Immature natural killer cell (primary cell): ENCODE measurements at regions not wholly inside any gene's neighbourhood (a gene's known extent, or its start where the extent isn't known, plus 50 kb on each side); places are given as distances from the start of the nearest gene placed in this dataset.

Experiments used
- DNase-seq, 3 donors: peaks; one replicate each; pipeline ENCODE4 v3.0.0; 2022; ENCODE audit warnings: mixed read lengths in 1 of 3
- H3K27ac Mint-ChIP-seq, 6 donors: one replicate each; pipeline ENCODE4 v1.8.0; 2020; ENCODE audit warnings: mixed read lengths in 6 of 6, mild to moderate bottlenecking in 5 of 6, inconsistent platforms in 4 of 6, moderate library complexity in 3 of 6
- H3K27me3 Mint-ChIP-seq, 3 donors: one replicate each; pipeline ENCODE4 v1.8.0; 2020 to 2021; ENCODE audit warnings: low read depth in 3 of 3, mild to moderate bottlenecking in 3 of 3, mixed read lengths in 3 of 3, moderate library complexity in 3 of 3, inconsistent platforms in 1 of 3
- H3K36me3 Mint-ChIP-seq, 3 donors: one replicate each; pipeline ENCODE4 v1.8.0; 2020; ENCODE audit warnings: mixed read lengths in 3 of 3, inconsistent platforms in 2 of 3, mild to moderate bottlenecking in 2 of 3
- H3K4me1 Mint-ChIP-seq, 2 donors: one replicate each; pipeline ENCODE4 v1.8.0; 2020; ENCODE audit warnings: inconsistent platforms in 2 of 2, mild to moderate bottlenecking in 2 of 2, mixed read lengths in 2 of 2, moderate library complexity in 1 of 2
- H3K4me3 Mint-ChIP-seq, 5 donors: one replicate each; pipeline ENCODE4 v1.8.0; 2020; ENCODE audit warnings: mild to moderate bottlenecking in 5 of 5, mixed read lengths in 5 of 5, inconsistent platforms in 3 of 5, moderate library complexity in 3 of 5
- H3K9me3 Mint-ChIP-seq, 6 donors: one replicate each; pipeline ENCODE4 v1.8.0; 2020; ENCODE audit warnings: mild to moderate bottlenecking in 6 of 6, mixed read lengths in 6 of 6, inconsistent platforms in 4 of 6, moderate library complexity in 3 of 6

- Mint-ChIP-seq H3K36me3 (no peaks in the 10 kb centered on the region), H3K4me3 (no peak overlapping the region), H3K27me3 (peaks cover 1 to 5% (median 4%) of the 10 kb centered on the region in 3 donors), H3K9me3 (peaks cover 0 to 11% (median 0%) of the 10 kb centered on the region in 6 donors), H3K4me1 (no peaks in the 10 kb centered on the region), H3K27ac (no peak overlapping the region)
- no peak for DNase-seq
Measured at GRCh38 chr9:71253011-71253410, 131.6 kb upstream of the TRPM3 start.

GRCh38 chr9:71250581-71250980 lies 129.2 kb upstream of the TRPM3 start:
- DNase-seq = no peak
- H3K9me3 Mint-ChIP-seq = peaks cover 0 to 8% (median 0%) of the 10 kb centered on the region in 6 donors
- H3K4me3 Mint-ChIP-seq = no peak overlapping the region
- H3K36me3 Mint-ChIP-seq = no peaks in the 10 kb centered on the region
- no peaks in the 10 kb centered on the region for H3K4me1 Mint-ChIP-seq
- peaks cover 1 to 5% (median 4%) of the 10 kb centered on the region in 3 donors for H3K27me3 Mint-ChIP-seq
- H3K27ac Mint-ChIP-seq = no peak overlapping the region

GRCh38 chr9:71249729-71250317 lies 128.4 kb upstream of the TRPM3 start:
- DNase-seq = no peak
- H3K4me3 Mint-ChIP-seq = no peak overlapping the region
- H3K4me1 Mint-ChIP-seq = no peaks in the 10 kb centered on the region
- H3K36me3 Mint-ChIP-seq = no peaks in the 10 kb centered on the region
- peaks cover 0 to 6% (median 0%) of the 10 kb centered on the region in 6 donors for H3K9me3 Mint-ChIP-seq
- H3K27me3 Mint-ChIP-seq = peaks cover 1 to 4% (median 4%) of the 10 kb centered on the region in 3 donors
- H3K27ac Mint-ChIP-seq = no peak overlapping the region

GRCh38 chr9:71245651-71246050 lies 124.2 kb upstream of the TRPM3 start:
- peaks cover 0 to 5% (median 1%) of the 10 kb centered on the region in 3 donors for H3K27me3 Mint-ChIP-seq
- no peak overlapping the region for H3K4me3 Mint-ChIP-seq
- no peaks in the 10 kb centered on the region for H3K36me3 Mint-ChIP-seq
- H3K4me1 Mint-ChIP-seq = no peaks in the 10 kb centered on the region
- no peak for DNase-seq
- no peak overlapping the region for H3K27ac Mint-ChIP-seq
- peaks cover 0 to 2% (median 0%) of the 10 kb centered on the region in 6 donors for H3K9me3 Mint-ChIP-seq

- peaks cover 0 to 5% (median 0%) of the 10 kb centered on the region in 3 donors for H3K27me3 Mint-ChIP-seq
- no peaks in the 10 kb centered on the region for H3K9me3 Mint-ChIP-seq
- no peaks in the 10 kb centered on the region for H3K36me3 Mint-ChIP-seq
- no peak overlapping the region for H3K27ac Mint-ChIP-seq
- no peaks in the 10 kb centered on the region for H3K4me1 Mint-ChIP-seq
- no peak overlapping the region for H3K4me3 Mint-ChIP-seq
- DNase-seq = no peak
Measured at GRCh38 chr9:71243951-71244350, 122.5 kb upstream of the TRPM3 start.

GRCh38 chr9:71242081-71242480 lies 120.7 kb upstream of the TRPM3 start:
- Mint-ChIP-seq H3K36me3 (no peaks in the 10 kb centered on the region), H3K4me1 (no peaks in the 10 kb centered on the region), H3K27ac (no peak overlapping the region), H3K4me3 (no peak overlapping the region), H3K27me3 (peaks cover 0 to 2% (median 0%) of the 10 kb centered on the region in 3 donors), H3K9me3 (no peaks in the 10 kb centered on the region)
- DNase-seq = no peak

- Mint-ChIP-seq H3K9me3 (peaks cover 0 to 3% (median under 1%) of the 10 kb centered on the region in 6 donors), H3K4me1 (no peaks in the 10 kb centered on the region), H3K27me3 (peaks cover 0 to 3% (median 2%) of the 10 kb centered on the region in 3 donors), H3K4me3 (no peak overlapping the region), H3K27ac (no peak overlapping the region), H3K36me3 (no peaks in the 10 kb centered on the region)
- no peak for DNase-seq
Measured at GRCh38 chr9:71237051-71237450, 115.6 kb upstream of the TRPM3 start.

- H3K9me3 Mint-ChIP-seq = peaks cover 0 to 3% (median under 1%) of the 10 kb centered on the region in 6 donors
- no peak for DNase-seq
- no peaks in the 10 kb centered on the region for H3K4me1 Mint-ChIP-seq
- no peak overlapping the region for H3K27ac Mint-ChIP-seq
- no peaks in the 10 kb centered on the region for H3K36me3 Mint-ChIP-seq
- no peak overlapping the region for H3K4me3 Mint-ChIP-seq
- H3K27me3 Mint-ChIP-seq = peaks cover 0 to 3% (median 2%) of the 10 kb centered on the region in 3 donors
Measured at GRCh38 chr9:71233646-71234045, 112.2 kb upstream of the TRPM3 start.

GRCh38 chr9:71223953-71224538 lies 102.6 kb upstream of the TRPM3 start:
- Mint-ChIP-seq H3K4me3 (no peak overlapping the region), H3K27ac (no peak overlapping the region), H3K4me1 (no peaks in the 10 kb centered on the region), H3K9me3 (peaks cover 0 to 7% (median 0%) of the 10 kb centered on the region in 6 donors), H3K36me3 (no peaks in the 10 kb centered on the region), H3K27me3 (peaks cover 0 to 2% (median 1%) of the 10 kb centered on the region in 3 donors)
- no peak for DNase-seq

- H3K9me3 Mint-ChIP-seq = peaks cover 0 to 14% (median 4%) of the 10 kb centered on the region in 6 donors
- no peaks in the 10 kb centered on the region for H3K36me3 Mint-ChIP-seq
- peaks cover 0 to 1% (median 0%) of the 10 kb centered on the region in 3 donors for H3K27me3 Mint-ChIP-seq
- H3K4me3 Mint-ChIP-seq = no peak overlapping the region
- no peak overlapping the region for H3K27ac Mint-ChIP-seq
- no peaks in the 10 kb centered on the region for H3K4me1 Mint-ChIP-seq
- no peak for DNase-seq
Measured at GRCh38 chr9:71218774-71219173, 97.4 kb upstream of the TRPM3 start.

GRCh38 chr9:71213633-71214032 lies 92.2 kb upstream of the TRPM3 start:
- Mint-ChIP-seq H3K36me3 (no peaks in the 10 kb centered on the region), H3K4me1 (no peaks in the 10 kb centered on the region), H3K9me3 (peaks cover 3 to 16% (median 7%) of the 10 kb centered on the region in 6 donors), H3K4me3 (no peak overlapping the region), H3K27ac (no peak overlapping the region), H3K27me3 (peaks cover 0 to 2% (median 0%) of the 10 kb centered on the region in 3 donors)
- DNase-seq = no peak

- Mint-ChIP-seq H3K27me3 (peaks cover 0 to 2% (median 2%) of the 10 kb centered on the region in 3 donors), H3K4me1 (no peaks in the 10 kb centered on the region), H3K36me3 (no peaks in the 10 kb centered on the region), H3K4me3 (no peak overlapping the region), H3K27ac (no peak overlapping the region), H3K9me3 (peaks cover 3 to 14% (median 6%) of the 10 kb centered on the region in 6 donors)
- no peak for DNase-seq
Measured at GRCh38 chr9:71210326-71210725, 88.9 kb upstream of the TRPM3 start.

GRCh38 chr9:71209890-71210289 lies 88.5 kb upstream of the TRPM3 start:
- Mint-ChIP-seq H3K27ac (no peak overlapping the region), H3K9me3 (peaks cover 3 to 14% (median 6%) of the 10 kb centered on the region in 6 donors), H3K4me1 (no peaks in the 10 kb centered on the region), H3K36me3 (no peaks in the 10 kb centered on the region), H3K4me3 (no peak overlapping the region), H3K27me3 (peaks cover 0 to 2% (median 2%) of the 10 kb centered on the region in 3 donors)
- DNase-seq = no peak

GRCh38 chr9:71202931-71203330 lies 81.5 kb upstream of the TRPM3 start:
- Mint-ChIP-seq H3K9me3 (peaks cover 2 to 14% (median 6%) of the 10 kb centered on the region in 6 donors), H3K27ac (no peak overlapping the region), H3K27me3 (peaks cover 0 to 2% (median 0%) of the 10 kb centered on the region in 3 donors), H3K4me1 (no peaks in the 10 kb centered on the region), H3K4me3 (no peak overlapping the region), H3K36me3 (no peaks in the 10 kb centered on the region)
- no peak for DNase-seq
